CD4-positive, alpha-beta T cell treated with Interleukin-6 at 100 ng/mL for 8 hours (primary cell): ENCODE measurements at regions not wholly inside any gene's neighbourhood (a gene's known extent, or its start where the extent isn't known, plus 50 kb on each side); places are given as distances from the start of the nearest gene placed in this dataset.
"Not testable (repeated sequence)": the region's sequence is repeated elsewhere in the genome, so short reads cannot be mapped to it uniquely, and the experiment has no call there.

Source experiments
- DNase-seq: peaks from one replicate; pipeline ENCODE4 v3.0.0-alpha.2; 2020; ENCODE audit warnings: mixed read lengths, low spot score

DNA sequence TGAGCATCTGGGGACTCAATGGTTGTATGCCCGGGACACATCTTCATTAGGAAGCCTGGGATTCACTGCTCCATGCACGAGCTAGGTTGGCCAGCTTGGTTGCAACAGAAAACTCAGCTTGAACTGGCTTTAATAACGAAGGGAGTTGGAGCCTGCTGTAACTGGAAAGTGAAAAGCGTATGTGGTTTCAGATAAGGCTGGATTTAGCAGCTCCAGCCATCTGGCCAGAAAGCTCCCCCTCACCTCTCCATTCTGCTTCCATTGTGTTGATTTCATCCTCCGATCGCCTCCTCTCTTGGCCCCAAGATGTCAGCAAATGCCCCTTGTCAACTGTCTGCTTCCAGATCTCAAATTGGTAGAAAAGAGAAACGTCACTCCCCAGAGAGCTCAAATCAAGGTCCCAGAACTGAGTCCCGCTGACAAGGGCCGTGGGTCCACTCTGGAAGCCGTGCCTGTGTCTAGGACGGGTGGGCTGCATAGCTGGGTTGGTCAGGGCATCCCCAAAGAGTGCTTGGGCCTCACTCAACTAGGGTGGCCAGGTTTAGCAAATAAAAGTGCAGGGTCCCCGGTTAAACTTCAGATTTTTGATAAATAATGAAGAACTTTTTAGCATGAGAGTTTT lies 117.0 kb upstream of the PMEPA1 start:
- no peak for DNase-seq

DNA sequence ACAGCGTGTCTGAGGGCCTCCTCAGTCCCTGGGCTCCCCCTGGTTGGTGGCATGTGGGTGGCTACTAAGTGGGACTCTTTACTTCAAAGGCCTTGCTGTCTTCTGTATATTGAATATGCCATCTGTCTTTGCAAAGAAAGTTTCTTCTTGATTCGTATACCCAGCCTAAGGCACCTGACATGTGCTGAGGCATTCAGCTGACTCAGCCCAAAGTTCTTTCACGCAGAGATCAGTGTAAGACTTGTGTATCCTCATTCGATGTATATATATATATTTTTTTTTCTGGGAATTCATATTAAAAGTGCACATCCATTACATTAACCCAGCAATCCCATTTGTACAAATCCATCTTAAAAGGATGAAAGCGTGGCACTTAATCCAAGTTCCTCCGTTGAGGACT lies 115.1 kb upstream of the PMEPA1 start:
- no peak for DNase-seq

DNA sequence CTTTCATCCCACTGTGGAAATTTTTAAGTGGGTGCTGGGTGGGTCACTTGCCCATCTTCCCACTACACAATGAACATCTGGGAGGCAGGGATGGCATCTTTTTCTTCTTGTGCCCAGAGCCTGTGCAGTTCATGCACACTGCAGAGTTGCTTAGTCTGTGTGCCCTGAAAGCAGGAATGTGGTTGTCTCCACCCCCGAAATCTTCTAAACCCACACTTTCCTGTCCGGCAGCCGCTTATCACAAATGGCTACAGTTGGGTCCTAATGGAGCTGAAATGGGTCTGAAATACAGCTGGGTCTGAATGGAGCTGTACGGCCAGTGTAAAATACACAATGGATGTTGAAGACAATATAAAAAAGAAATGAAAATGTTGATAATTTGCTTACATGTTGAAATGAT lies 112.1 kb upstream of the PMEPA1 start:
- DNase-seq, result no peak

DNA sequence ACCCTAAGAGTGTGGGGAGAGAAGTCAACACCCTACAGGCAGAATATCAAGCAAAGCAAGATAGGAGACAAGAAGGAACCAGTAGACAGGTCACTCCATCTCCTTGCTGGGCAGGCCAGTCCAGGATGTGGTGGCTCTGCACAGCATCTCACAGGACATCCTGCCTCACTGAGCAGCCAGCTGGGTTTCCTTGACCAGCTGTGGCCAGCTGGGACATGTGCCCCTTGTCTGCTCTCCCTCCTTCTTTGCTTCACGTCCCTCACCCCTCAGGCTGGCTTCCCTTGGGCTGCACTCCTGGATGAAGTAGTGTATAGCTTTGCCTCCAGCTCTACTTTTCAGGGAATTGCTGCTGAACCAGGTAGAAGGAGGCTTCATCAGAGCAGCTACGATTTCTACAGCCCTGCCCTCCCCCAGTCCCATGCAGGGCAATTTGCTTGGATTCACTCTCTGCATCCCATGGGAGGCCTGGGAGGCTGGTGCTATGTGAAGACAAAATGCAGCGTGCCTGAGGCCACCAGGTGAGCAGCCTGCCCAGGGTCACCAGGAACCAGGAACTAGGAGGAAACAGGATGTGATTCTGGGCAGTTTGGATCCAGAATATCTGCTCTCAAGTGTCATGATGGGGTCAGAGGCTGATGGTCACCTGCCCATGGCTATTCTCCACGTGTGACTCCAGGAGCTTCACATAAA lies 110.0 kb upstream of the PMEPA1 start:
- no peak for DNase-seq

DNA sequence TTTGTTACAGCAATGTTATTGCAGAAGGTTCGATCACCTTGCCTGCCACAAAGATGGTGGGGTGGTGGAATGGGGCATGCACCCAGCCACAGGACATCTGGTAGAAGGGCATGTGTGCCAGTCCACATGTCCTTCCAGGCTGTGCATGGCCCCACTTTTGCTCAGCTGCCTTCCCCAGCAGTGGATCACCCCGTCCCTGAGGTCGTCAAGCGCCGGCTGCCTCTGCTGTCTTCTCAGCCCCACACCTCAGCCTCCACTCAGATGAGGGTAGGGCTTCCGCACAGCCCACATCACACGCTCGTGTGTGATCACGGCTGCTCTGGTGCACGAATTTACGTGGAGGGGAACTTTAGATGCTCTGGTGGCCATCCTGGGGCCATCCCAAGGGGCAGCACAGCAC lies 109.5 kb upstream of the PMEPA1 start:
- DNase-seq, result no peak

DNA sequence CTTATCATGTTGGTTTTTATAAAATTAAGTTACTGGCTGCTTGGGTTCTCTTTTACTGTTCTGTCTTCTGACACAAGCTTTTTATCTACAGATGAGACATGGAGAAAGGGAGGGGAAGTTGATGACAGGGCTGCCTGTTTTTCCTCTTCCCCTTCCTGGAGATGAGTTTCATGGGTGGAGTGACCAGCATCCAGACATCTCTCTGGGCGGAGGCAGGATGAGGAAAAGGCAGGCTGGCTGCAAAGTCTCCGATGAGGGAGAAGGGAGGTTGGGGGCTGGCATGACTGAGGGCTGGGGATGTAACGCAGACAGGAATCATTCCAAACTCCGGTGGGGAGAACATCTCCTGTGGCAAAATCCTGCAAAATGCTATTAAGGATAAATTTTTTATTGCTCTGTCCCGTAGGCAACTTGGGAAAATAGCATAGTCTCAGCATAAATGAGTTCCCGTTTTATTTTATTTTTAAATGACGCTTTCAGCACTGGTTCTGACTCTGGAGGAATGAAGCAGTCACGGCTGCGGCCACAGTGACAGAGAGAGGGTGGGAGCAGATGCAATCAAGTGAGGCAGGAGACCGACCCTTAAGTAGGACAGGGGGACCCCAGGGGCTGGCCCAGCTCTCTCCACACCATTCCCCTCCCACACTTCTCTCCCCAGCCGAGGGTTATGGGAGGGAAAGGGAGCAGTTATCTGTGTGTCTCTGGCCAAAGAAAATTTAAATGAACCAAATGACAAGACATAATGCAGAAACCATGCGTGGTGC lies 108.8 kb upstream of the PMEPA1 start:
- no peak for DNase-seq

DNA sequence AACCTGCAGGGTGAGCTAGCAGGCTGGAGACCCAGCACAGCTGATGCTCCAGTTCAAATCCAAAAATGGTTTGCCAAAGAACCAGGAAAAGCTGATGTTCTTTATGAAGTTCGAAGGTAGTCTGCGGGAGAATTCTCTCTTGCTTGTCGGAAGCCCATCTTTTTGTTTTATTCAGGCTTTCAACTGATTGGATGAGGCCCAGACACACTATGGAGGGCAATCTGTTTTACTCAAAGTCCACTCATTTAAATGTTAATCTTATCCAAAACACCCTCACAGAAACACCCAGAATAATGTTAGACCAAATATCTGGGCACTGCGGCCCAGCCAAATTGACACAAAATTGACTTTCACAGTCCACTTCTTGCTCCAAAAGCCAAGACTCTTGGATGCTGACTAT lies 105.6 kb upstream of the PMEPA1 start:
- DNase-seq, result no peak

DNA sequence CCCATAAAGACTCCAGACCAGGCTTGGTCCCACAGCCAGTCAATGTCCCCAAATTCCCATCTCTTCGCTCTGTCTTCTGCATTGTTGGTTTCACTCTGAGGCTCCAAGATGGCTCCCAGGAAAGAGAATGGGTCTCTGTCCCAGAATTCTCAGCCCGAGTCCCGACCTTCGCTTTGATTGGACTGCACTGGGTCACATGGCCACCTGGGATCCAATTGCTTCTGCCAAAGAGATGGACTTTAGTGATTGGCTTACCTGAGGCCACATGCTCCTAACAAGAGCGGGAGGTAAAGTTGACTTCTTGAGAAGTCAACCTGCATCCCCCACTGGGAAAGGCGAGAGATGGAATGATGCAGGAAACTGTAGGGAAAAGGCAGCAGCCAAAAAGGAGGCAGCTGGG lies 104.7 kb upstream of the PMEPA1 start:
- no peak for DNase-seq

DNA sequence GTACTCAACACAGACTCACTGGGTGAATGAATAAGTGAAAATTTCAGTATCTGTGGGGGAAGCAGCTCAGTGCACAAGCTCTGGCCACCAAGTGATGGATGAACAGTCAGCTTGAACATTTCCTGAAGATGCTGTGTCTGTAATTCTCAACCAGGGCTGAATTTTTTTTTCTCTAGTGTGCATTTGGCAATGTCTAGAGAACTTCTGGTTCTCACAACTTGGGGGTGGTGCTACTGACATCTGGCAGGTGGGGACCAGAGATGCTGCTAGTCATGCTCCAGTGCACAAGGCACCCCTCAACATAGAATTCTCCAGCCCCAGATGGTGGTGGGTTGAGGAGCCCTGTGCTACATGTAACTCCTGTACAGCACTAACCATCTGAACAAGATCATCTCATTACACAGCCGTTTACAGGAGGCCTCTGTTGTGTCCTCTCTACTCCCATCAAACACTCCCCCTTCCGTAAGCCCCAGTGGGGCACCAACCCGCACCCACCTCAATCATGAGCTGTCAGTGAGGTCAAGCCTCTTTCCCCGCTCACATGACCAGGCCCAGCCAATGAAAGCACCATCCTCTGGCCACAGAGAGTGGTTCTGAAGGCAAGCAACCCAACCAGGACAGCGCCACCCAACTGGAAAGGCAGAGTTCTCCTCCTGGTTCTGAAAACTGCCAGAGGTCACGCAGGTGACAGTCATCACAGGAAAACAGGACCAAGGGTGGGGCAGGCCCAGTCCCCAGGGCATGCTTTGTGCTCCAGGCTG lies 103.9 kb upstream of the PMEPA1 start:
- no peak for DNase-seq

DNA sequence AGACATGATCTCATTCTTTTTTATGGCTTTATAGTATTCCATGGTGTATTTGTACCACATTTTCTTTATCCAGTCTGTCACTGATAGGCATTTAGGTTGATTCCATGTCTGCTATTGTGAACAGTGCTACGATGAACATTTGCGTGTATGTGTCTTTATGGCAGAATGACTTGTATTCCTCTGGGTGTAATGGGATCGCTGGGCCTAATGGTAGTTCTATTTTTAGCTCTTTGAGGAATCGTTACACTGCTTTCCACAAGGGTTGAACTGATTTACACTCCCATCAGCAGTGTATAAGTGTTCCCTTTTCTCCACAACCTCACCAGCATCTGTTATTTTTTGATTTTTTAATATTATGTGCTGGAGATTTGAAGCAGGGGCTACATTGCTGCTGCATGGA lies 102.8 kb upstream of the PMEPA1 start:
- not testable (repeated sequence) for DNase-seq

DNA sequence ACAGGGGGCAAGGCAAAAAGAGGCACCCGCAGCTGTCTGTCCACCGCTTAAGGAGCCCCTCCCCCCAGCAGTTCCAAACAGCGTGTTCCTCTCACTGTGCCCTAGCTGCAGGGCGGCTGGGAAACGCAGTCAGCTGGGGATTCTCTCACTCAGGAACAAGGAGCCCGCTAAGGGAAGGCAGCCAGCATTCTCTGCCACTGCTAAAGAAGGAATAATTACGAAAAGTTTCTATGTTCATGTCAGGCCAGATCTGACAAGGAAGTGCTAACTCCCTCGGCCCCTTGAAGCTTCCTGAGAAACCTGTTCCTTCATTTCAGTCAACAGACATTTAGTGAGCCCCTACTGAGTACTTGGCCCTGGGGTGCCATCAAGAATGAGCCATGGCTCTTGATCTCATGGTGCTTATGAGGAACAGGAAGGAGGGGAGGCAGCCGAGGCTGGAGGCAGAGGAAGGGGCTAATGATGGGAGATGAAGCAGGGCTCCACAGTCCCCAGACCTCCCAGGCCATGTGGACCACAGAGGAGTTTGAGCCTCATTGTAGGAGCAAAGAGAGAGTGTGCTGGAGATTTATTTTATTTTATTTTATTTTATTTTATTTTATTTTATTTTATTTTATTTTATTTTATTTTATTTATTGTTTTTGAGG lies 101.7 kb upstream of the PMEPA1 start:
- DNase-seq, result no peak

DNA sequence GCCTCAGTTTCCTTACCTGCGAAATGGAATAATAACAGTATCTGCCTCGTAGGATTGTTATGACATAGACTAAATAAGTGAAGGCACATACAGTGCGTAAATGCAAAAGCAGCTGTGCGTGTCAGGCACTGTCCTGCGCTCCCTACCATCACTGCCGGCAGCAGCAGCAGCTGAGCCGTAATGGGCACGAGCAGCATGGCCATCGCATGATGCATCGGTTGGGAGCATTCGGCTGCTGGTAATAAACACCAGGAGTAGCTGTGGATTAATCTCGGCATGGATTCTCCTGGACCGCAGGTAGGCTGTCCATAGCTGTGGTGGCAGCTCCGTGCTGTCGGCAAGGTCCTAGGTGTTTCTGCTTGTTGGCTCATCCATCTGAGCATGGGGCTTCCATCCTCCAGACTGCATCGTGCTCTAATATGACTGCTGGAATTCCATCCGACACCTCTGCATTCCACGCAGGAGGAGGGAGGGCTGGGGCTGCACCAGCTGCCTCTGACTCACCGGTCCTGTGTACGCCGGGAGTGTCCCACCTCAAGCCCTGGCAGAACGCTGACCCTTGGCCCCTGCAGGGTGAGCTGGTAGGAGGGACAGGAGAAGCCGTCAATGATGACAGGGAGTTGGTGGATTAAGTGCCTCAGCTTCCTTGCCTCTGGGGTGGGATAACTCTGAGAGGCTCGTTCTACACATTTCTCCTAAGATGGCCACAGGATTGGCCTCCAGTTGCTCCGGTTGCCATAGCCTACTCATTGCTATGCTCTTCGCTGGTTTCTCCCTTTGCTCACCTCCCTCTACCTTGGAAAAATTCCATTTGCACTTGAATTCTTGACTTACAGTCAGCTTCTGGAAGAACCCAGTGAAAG lies 100.9 kb upstream of the PMEPA1 start:
- no peak for DNase-seq

DNA sequence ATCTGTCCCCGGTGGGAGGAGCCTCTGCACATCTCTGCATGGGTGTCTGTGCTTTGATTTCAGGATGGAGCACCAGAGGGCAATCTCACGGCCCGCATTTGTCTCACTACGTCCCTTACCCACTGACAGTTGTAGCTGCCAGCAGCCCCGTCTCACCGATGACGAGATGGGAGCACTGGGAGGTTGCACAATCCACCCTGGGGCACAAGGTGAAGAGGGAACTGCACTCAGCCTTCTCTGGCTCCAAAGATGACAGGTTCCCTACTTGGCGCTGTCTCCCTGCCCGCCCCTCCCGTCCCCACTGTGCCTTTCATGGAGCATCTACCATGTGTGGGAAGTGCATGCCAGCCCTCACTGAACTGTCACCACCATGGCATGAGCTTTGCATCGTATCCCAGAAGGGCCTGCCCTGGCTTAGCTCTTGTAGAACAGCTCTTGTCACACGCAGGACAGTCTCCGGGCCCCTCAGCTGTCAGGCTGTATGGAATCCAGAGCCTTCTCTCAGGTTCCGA lies 99.9 kb upstream of the PMEPA1 start:
- no peak for DNase-seq

DNA sequence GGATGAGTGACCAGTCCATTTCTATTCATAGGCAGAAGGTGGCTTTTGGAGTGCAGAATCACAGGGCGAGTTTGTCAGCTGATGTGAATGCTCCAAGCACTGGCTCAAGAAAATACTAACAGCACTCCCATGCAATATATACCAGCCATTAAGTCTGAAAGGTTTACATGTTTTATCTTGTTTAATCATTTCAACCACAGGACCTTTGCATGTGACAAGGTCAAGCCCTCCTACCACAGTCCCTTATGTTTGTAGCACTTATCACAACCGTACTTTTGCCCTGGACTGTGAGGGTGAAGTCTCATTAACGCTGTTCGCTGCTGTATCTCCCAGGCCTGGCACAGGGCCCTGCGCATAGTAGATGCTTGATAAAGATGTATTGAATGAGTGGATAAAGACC lies 99.3 kb upstream of the PMEPA1 start:
- DNase-seq, result no peak

DNA sequence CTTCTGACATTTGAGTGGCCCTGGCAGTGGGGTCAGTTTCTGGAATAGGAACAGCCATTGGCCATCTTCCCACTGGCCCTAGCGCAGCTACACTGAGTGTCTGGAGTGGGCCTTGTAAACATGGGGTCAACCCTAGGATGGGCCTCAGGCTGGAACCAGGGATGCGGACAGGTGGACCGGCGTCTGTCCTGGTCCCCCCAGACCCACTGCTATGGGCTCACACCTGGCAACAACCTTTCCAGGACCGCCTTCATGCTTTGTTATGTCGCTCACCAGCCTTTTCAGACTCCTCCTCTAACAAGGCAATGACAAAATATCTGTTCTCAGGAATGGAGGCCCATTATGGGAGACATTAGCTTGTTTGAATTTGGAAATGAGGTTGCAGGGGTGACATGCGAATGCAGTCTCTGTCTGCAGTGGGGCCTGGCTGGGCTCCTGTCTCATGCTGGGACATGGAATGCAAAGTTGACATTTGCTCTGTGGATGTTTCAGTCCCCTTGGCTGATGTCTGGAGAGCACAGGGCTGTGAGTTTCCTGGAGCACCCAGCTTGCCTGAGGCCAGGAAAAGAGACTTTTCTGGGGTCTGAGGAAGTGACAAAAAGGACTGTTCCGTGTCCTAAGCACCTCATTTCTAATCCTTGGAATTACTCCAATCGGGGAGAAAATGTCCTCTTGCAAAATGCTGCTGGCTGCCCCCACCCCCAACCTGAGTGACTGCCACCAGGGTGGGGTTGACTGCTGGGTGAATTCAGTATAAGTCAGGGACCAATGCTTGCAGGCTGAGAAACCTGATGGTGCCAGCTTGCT lies 98.7 kb upstream of the PMEPA1 start:
- DNase-seq, result no peak

DNA sequence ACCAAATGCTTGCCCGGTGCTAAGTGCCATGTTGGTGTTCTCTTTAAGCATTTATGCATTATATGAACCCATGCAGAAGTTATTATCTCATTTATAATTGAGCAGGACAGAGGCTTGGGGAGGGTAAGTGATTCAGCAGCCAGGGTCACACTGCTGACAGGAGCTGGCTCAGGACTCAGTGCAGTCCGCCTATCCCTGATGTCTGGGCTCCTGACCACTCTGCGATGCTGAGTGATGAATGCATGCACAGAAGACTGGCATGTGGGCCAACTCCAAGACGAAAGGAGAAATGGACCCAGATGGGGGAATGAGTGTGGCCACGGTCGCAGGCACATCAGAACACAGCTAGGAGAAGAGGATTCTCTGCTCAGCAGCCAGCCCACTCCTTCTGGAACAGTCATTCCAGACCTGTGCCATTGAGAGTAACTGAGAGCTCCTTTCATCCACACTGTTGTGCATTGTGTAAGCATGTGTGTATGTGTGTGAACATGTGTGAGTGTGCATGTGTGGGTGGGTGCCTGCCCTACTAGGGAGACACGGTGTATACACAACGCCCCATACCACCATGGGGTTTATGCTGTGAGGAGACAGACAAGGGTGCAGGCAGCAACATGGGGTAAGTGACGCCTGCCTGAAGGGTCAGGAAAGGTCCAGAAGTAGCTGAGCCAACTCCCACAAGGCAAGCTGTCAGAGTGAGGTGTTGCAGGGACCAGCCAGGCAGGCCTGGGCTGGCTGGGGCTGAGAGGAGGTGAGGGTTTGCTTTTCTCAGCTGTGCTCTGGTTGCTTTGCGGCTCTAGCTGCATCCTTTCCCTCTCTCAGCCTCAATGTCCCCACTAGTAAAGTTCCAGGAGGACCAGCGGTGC lies 97.8 kb upstream of the PMEPA1 start:
- no peak for DNase-seq

DNA sequence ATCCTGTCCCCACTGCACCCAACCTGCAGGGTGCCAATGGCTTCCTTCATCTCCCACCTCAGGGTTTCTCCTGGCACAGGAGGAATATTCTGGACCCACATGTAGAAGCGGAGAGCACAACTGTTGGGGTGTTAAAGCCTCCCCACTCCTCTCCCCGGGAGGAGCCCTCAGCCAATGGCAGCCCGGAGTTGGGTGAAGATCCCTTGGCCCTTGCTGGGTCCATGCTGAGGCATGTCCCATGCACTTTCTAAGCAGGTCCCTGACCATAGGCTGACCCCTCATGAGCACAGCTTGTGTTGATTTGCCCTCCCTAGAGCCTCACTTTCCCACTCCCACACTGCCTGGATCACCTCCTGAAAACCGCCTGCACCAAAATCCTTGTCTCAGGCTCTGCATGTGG lies 97.2 kb upstream of the PMEPA1 start:
- DNase-seq, result no peak

DNA sequence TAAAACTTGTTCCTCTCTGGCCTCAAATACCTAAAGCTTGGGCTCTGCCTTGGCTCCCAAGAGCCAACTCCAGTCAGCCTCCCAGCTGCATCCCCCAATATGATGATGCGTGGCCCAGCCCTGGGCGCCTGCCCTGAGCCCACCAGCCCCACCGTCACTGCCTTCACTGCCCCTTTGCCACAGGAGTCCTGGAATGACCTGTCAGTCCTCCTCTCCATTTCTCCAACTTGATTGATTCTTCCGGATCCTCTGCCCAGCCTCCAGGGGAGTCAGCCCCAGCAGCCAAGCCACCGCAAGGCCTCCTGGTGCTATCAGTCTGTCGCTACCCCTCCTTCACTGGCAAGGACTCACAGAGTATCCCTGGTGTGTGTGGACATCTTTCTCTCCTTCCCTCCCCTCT lies 96.7 kb upstream of the PMEPA1 start:
- DNase-seq, result no peak

DNA sequence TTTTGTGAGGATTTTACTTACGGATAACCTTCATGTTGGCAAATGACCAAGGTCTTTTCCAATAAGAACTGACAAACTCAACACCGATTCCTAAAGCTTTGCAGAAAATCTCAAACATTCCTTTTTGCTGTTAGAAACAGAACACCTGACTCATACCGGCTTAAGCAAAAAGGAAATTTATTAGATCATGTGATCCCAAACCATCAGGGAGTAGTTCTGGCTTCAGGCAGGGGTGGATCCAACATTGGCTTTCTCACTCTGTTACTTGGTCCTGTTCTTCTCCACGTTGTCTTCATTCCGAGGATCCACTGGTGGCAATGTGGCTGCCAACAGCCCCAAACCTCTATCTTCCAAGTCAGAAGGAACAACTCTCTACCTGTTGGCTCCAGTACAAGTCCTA lies 95.9 kb upstream of the PMEPA1 start:
- DNase-seq, result no peak
